ENCODE measurements at regions not wholly inside any gene's neighbourhood (a gene's known extent, or its start where the extent isn't known, plus 50 kb on each side); places are given as distances from the start of the nearest gene placed in this dataset.
A peak's percentile ranks its signal among the peaks of the same experiment; 100 is the strongest.

DNA sequence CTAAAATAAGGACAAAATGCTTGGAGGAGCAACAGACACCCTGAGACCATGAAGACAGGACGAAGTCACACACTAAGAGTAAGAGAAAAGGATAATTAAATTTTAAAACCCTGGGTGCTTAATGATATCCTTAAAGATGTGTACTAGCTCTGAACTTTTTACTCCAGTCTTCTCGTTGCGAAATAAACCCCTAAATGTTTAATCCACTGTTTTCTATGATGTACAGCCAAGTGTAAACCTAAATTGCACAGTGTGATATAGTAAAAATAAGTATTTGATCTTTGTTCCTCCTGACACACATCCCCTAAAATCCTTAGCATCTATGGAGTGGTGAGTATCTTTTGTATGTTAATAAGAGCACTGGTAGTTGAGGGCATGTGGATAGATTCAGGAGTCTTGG lies 157.5 kb upstream of the PKDCC start:
- H3K27ac Mint-ChIP-seq (ENCODE audit: unreplicated experiment), result no peak overlapping the region
- no peaks in the 10 kb centered on the region for H3K9me3 Mint-ChIP-seq (ENCODE audit: low read depth)
- no peaks in the 10 kb centered on the region for H3K27me3 Mint-ChIP-seq (ENCODE audit: low read depth)
- no peak overlapping the region for H3K4me3 Mint-ChIP-seq (ENCODE audit: unreplicated experiment)
- H3K4me1 Mint-ChIP-seq (ENCODE audit: low read depth), result peaks cover 47% of the 10 kb centered on the region
- TF ChIP-seq, protein P1, sequence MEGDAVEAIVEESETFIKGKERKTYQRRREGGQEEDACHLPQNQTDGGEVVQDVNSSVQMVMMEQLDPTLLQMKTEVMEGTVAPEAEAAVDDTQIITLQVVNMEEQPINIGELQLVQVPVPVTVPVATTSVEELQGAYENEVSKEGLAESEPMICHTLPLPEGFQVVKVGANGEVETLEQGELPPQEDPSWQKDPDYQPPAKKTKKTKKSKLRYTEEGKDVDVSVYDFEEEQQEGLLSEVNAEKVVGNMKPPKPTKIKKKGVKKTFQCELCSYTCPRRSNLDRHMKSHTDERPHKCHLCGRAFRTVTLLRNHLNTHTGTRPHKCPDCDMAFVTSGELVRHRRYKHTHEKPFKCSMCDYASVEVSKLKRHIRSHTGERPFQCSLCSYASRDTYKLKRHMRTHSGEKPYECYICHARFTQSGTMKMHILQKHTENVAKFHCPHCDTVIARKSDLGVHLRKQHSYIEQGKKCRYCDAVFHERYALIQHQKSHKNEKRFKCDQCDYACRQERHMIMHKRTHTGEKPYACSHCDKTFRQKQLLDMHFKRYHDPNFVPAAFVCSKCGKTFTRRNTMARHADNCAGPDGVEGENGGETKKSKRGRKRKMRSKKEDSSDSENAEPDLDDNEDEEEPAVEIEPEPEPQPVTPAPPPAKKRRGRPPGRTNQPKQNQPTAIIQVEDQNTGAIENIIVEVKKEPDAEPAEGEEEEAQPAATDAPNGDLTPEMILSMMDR (IDR thresholded peaks at IDR 0.05), result no peak
- no peak for DNase-seq (ENCODE audit: low spot score)
- peaks cover 3% of the 10 kb centered on the region for H3K36me3 Mint-ChIP-seq (ENCODE audit: low read depth)

GRCh38 chr2:41892476-41892875 lies 155.3 kb upstream of the PKDCC start:
- H3K27ac Mint-ChIP-seq (ENCODE audit: unreplicated experiment), result peak overlapping the region; percentile 49

GRCh38 chr2:41894563-41895333 lies 153.1 kb upstream of the PKDCC start:
- TF ChIP-seq, protein P1 (IDR thresholded peaks at IDR 0.05), result no peak
- Mint-ChIP-seq H3K36me3 (ENCODE audit: low read depth) (peaks cover 1% of the 10 kb centered on the region), H3K4me3 (ENCODE audit: unreplicated experiment) (no peak overlapping the region), H3K27me3 (ENCODE audit: low read depth) (no peaks in the 10 kb centered on the region), H3K9me3 (ENCODE audit: low read depth) (no peaks in the 10 kb centered on the region), H3K4me1 (ENCODE audit: low read depth) (peaks cover 64% of the 10 kb centered on the region), H3K27ac (ENCODE audit: unreplicated experiment) (no peak overlapping the region)
- DNase-seq (ENCODE audit: low spot score), result no peak

More at GRCh38 chr2:41892476-41892875, 155.3 kb upstream of the PKDCC start:
- H3K9me3 Mint-ChIP-seq (ENCODE audit: low read depth), result no peaks in the 10 kb centered on the region
- H3K36me3 Mint-ChIP-seq (ENCODE audit: low read depth), result peaks cover 3% of the 10 kb centered on the region
- DNase-seq (ENCODE audit: low spot score), result no peak
- TF ChIP-seq, protein P1 (IDR thresholded peaks at IDR 0.05), result no peak
- peaks cover 41% of the 10 kb centered on the region for H3K4me1 Mint-ChIP-seq (ENCODE audit: low read depth)
- no peaks in the 10 kb centered on the region for H3K27me3 Mint-ChIP-seq (ENCODE audit: low read depth)
- no peak overlapping the region for H3K4me3 Mint-ChIP-seq (ENCODE audit: unreplicated experiment)

DNA sequence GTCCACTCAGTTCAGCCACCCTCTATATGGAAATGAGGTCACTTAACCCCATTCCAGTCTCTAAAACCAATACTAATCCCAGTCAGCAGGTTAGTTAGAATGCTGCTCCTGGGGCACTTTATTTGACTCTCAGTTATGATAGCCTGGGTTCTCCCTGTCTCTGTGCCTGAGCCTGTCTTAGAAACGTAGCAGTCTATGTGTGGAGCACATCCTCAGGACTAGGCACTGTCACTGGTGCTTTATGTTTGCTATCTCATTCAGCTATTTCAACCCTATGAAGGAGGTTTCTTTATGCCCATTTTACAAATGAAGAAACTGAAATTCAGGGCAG lies 152.5 kb upstream of the PKDCC start:
- Mint-ChIP-seq H3K27ac (ENCODE audit: unreplicated experiment) (no peak overlapping the region), H3K4me1 (ENCODE audit: low read depth) (peaks cover 70% of the 10 kb centered on the region), H3K9me3 (ENCODE audit: low read depth) (no peaks in the 10 kb centered on the region), H3K27me3 (ENCODE audit: low read depth) (no peaks in the 10 kb centered on the region), H3K36me3 (ENCODE audit: low read depth) (peaks cover 1% of the 10 kb centered on the region), H3K4me3 (ENCODE audit: unreplicated experiment) (no peak overlapping the region)
- no peak for DNase-seq (ENCODE audit: low spot score)
- TF ChIP-seq, protein P1 (IDR thresholded peaks at IDR 0.05), result no peak

- no peak overlapping the region for H3K4me3 Mint-ChIP-seq (ENCODE audit: unreplicated experiment)
- DNase-seq (ENCODE audit: low spot score), result no peak
- H3K9me3 Mint-ChIP-seq (ENCODE audit: low read depth), result no peaks in the 10 kb centered on the region
- no peak overlapping the region for H3K27ac Mint-ChIP-seq (ENCODE audit: unreplicated experiment)
- peaks cover 1% of the 10 kb centered on the region for H3K36me3 Mint-ChIP-seq (ENCODE audit: low read depth)
- H3K27me3 Mint-ChIP-seq (ENCODE audit: low read depth), result no peaks in the 10 kb centered on the region
- H3K4me1 Mint-ChIP-seq (ENCODE audit: low read depth), result peaks cover 74% of the 10 kb centered on the region
- TF ChIP-seq, protein P1 (IDR thresholded peaks at IDR 0.05), result no peak
Observed at GRCh38 chr2:41896186-41896846, 151.5 kb upstream of the PKDCC start.

Measured in chondrocyte (in vitro differentiated cells).